NCI-H1417 (cell line): ENCODE measurements at regions not wholly inside any gene's neighbourhood (a gene's known extent, or its start where the extent isn't known, plus 50 kb on each side); places are given as distances from the start of the nearest gene placed in this dataset.
"Not testable (repeated sequence)": the region's sequence is repeated elsewhere in the genome, so short reads cannot be mapped to it uniquely, and the experiment has no call there.

Source experiments
- DNase-seq, 3 experiments: peaks; one replicate each; lab custom pipeline; 2025; lab: John Stamatoyannopoulos, UW

DNA sequence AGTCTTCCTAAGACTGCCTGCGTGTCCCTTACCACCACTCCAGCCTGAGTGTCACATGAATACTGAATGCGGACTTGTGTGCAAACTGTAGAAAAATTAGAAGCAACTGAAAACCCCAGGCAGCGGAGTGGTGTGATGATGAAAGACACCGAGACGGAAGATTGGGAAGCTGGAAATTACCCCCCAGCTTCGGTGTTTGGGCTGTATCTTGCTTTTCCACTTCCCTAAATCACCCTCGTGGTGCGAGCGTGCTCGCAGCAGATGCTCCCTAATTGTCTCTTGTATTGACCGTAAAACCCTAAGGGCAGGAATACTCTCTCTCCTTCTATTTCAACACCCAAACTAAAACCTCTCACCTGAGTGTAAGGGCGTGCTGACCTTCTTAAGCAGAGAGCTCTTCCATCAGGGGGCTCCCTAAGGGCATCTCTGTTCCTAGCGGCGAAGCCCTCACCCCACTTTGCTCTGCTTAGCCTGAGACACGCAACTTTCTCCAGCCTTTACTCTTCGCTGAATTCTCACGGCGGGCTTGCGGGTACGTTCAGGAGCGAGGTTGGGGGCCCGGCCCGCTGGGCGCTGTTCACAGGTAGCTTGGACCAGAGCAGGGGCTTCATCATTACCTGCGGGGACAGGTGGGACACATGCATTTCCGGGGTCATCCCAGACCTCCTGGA is 62.4 kb downstream of the CRYBB2 start:
- no peak for DNase-seq

DNA sequence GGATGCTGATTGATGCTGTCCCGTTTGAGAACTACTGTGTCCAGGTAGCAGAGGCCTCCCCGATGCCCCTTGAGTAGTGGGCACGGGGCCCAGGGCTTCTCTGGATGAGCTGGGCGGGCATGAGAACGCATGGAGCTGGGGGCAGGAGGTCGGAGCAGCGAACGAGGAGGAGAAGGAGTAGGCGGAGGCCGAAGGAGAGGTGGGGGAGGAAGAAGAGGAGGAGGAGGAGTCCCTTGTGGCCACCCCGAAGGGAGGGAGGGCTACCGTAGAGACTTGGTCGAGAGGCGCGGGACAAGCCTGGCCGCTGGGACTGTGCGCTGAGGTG is 62.9 kb downstream of the CRYBB2 start:
- no peak for DNase-seq

DNA sequence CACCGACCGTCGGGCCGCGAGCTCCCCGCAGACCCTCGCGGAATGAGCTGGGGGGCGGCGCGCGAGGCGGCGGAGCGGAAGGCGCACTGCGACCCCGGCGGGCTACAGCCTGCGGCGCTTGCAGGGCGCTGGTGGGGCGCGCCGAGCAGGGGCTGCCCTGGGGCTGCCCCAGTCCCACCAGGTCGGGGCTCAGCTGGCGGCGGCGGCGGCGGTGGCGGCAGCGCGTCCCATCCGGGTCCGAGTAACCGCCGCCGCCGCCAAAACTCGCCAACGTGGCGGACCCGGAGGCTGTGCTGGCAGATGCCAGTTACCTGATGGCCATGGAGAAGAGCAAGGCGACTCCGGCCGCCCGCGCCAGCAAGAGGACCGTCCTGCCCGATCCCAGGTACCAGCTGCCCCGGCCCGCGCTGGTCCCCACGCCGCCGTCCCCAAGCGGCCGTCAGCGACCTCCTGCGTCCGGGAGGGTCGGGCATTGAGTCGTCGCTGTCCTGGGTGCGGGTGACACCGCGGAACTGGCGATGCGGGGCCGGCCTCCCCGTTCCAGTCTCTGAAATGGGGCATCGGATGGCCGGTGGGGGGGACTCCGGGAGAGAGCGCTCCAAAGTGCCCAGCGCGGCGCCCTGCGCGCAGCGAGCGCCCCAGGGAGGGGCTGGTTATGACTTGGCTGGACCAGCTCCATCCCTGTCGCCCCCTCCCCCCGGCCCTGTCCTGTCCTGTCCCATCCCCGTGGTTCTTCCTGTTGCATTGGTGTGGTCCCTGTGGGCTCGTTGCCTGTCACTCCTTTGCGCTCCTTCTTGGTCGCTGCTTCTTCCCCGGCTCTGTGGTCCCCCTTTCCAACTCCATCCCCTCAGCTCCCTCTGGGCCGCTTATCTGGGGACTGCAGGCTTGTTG is 63.5 kb downstream of the CRYBB2 start:
- DNase-seq, result peak in 1 of 3 experiments; percentile 6

DNA sequence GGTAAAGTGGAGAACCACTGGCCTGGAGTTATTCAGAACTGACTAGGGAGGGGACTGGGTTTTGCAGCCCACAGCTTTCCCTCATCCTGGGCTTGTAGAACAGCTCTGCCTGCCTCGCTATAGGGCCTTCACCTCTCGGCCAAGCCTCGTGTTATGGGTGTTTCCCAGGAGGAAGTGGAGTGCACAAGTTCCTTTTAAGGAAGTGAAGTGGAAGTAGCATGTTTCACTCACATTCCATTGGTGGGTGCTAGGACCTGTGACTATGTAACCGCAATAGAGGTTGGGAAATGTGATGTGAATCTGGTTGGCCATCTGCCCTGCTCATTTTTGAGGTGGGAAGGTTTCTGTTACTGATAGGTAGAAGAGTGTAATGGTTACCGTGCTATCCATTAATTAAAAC is 69.0 kb downstream of the CRYBB2 start:
- not testable (repeated sequence) for DNase-seq

DNA sequence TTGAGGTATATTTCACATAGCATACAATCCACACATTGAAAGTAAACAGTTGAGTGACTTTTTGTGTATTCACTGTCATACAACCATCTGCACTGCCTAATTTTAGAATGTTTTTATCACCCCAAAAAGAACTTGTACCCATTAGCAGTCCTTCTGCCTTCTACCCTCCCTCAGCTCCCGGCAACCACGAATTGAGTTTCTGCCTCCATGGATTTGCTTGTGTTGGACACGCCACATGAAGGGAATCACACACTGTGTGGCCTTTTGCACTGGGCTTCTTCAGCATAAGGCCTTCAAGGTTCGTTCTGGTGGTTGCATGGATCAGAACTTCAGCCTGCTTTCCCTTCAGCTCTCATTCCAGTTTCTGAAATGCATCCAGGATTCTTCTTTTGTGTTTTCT is 82.5 kb downstream of the CRYBB2 start:
- DNase-seq, result not testable (repeated sequence)

DNA sequence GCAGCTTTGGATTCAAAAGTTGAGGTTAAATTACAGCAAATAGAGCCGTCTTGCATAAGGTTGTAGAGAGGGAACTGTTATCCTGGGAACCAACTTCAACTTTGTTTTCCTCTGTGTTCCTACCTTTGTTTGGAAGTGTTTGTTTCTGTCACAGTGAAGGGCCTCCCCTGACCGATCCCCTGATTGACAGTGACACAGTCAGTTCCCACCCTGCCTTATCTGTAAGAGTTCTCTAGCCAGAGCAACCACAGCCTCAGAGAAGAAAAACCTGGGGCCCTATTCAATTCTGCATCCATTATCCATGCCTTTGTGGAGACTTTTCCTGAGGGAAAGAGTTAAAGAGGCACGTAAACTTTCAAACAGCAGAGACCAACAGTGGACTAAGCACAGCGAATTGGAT is 90.1 kb downstream of the CRYBB2 start:
- DNase-seq, result not testable (repeated sequence)

DNA sequence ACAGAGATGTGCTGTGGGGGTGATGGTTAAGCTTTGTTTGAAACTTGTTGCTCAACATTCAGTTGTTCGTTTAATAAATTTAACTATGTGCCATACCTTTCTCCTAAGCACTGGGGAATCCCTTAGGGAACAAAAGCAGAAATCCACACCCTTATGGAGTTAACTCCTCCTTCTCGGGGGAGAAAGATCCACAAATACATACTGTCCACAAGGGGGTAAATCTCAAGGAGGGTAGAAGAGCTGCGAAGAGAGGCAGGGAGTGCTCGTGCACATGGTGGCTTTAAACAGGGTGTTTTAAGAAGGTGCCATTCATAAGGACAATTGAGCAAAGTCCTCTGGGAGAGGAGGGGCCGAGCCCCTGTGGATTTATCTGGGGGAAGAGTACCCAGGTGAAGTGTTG is 92.5 kb downstream of the CRYBB2 start:
- not testable (repeated sequence) for DNase-seq

DNA sequence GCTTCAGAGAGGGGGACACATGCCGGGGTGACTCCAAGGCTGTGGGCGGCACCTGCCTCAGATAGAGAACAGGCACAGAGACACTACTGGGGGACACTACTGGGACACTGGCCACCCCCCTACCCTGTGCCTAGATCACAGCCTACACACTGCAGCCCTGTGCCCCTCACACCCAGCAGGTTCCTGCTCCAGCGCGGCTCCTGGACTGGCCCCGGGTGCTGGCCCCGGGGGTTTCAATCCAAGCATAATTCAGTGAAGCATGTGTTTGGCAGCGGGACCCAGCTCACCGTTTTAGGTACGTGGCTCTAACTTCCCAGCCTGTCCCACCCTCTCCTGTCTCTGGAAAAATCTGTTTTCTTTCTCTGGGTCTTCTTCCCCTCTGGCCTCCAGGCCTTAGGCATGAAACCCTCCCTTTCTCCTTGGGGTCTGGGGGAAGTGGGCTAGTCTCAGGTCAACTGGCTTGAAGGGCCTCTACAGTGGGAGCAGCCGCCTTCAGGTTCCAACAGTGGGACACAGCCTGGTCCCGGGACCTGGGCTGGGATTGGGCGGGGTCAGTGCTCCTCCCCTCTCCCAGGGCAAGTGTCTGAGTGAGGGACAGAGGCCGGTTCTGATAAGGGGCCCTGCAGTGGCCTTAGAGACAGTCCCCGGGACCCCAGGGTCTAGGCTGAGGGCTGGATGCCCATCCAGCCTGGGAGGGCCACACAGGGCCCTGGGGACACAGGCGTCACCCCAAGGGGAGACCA is 98.8 kb downstream of the CRYBB2 start:
- no peak for DNase-seq

DNA sequence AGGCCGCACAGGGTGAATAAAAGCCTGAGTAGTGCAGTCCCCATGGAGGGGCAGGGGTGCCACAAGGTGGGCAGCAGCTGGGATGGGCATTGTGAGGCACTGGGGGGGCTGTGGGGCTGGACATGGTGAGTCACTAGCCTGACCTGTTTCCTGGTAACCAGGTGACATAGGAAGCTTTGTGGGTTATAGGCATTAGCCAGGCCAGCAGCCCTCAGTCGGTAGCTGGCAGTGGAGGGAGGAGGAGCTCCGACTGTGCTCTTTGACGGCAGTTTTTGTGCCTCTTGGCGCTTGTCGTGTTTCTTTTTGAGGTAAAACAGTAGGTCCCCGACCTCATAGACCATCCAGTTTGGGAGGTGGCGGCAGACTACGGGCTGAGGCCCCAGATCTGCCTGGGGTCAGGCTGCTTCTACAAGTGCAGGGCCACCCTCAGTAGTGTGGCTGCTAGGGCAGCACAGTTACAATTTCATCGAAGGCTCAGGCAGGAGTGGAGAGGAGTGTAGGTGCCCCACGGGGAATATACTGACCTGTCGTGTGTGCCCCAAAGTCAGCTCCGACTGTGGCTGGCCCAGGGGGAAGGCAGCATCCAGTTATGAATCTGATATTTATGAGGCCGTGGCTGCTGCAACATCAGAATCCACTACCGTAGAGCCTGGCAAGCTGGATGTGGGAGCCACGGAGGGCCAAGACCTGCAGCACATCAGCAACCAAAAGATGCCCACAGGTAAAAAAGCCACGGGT is 107.7 kb downstream of the CRYBB2 start:
- no peak for DNase-seq

DNA sequence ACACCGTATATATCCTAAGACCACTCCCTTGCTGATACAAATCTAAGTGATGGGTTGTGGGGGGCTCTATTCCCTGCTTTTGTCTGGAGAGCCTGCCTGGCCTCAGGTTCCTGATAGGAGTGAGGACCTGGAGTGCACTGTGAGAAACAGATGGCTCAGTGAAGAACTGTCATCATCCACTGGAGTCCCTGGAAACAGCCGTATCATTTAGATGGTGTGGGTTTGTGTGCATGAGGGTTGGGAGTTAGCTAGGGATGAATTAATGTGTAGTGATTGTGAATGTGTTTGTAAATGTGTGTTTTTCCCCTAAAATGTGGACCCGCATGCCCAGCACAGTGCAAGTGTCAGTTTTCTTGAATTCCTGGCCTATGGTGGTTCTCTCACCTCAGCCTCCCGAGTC is 111.6 kb downstream of the CRYBB2 start:
- no peak for DNase-seq

DNA sequence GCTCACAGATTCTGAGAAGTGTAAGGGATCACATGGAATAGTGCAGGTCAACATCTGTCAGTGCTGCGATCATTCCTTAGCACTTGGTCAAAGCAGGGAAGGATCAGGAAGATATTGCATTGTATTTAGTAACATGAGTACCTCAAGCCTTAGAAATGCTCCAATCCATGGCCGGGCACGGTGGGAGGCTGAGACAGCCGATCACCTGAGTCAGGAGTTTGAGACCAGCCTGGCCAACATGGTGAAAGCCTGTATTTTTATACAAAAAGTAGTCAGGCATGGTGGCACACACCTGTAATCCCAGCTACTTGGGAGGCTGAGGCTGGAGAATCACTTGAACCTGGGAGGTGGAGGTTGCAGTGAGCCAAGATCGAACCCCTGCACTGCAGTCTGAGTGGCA is 112.5 kb downstream of the CRYBB2 start:
- DNase-seq, result not testable (repeated sequence)

DNA sequence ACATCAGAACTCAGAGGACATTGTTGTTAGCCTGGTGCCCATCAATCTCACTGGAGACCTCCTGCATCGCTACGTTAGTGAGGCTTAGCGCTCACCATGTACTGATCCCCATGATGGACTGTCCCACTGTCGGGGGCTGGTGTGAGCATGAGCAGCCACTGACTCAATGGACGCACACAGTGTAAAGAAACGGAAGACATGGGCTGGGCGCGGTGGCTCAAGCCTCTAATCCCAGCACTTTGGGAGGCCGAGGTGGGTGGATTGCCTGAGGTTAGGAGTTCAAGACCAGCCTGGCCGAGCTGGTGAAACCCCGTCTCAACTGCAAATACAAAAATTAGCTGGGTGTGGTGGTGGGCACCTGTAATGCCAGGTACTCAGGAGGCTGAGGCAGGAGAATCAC is 112.9 kb downstream of the CRYBB2 start:
- DNase-seq, result no peak

DNA sequence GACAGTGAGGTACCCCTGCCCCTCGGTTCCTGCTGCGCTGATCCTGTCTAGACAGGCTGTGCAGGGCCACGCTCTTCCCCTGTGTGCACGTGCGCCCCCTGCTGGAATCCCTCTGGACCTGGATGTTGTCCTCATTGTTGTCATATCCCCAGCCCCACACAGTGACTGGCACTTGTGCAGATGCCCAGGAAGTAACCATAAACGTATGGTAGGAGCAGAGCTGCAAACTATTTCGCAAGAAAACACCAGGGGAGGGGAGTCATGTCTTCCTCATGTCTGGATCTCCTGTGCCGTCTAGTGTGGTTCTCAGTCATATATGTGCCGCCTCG is 114.7 kb downstream of the CRYBB2 start:
- peak in 2 of 3 experiments; percentile 14 to 18 for DNase-seq

DNA sequence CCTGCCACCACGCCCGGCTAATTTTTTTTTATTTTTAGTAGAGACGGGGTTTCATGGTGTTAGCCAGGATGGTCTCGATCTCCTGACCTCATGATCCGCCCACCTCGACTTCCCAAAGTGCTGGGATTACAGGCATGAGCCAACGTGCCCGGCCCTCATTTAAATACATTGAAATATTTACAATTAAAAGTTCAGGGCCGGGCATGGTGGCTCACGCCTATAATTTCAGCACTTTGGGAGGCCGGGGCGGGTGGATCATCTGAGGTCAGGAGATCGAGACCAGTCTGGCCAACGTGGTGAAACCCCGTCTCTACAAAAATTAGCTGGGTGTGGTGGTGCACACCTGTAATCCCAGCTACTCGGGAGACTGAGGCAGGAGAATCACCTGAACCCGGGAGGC is 115.2 kb downstream of the CRYBB2 start:
- DNase-seq, result not testable (repeated sequence)

DNA sequence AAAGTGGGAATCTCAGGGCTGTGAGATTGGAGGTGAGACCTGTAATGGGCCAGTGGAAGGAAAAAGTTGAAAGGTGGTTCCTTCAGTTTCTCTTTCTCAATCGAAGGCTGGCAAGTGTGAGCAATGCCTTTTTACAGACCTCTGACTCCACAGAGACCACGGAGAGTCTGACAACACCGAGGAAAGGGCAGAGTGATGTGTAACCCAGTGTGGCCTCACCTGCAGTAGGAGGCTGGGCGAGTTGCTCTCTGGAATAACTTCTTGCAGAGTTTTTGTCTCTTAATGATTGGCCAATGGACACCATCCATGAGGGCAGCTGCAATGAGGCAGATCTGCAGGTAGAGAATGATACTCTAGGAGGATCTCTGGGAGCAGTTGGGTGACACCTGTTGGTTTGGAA is 115.8 kb downstream of the CRYBB2 start:
- not testable (repeated sequence) for DNase-seq

DNA sequence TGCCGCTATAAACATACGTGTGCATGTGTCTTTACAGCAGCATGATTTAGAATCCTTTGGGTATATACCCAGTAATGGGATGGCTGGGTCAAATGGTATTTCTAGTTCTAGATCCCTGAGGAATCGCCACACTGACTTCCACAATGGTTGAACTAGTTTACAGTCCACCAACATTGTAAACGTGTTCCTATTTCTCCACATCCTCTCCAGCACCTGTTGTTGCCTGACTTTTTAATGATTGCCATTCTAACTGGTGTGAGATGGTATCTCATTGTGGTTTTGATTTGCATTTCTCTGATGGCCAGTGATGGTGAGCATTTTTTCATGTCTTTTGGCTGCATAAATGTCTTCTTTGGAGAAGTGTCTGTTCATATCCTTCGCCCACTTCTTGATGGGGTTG is 121.1 kb downstream of the CRYBB2 start:
- DNase-seq, result not testable (repeated sequence)

DNA sequence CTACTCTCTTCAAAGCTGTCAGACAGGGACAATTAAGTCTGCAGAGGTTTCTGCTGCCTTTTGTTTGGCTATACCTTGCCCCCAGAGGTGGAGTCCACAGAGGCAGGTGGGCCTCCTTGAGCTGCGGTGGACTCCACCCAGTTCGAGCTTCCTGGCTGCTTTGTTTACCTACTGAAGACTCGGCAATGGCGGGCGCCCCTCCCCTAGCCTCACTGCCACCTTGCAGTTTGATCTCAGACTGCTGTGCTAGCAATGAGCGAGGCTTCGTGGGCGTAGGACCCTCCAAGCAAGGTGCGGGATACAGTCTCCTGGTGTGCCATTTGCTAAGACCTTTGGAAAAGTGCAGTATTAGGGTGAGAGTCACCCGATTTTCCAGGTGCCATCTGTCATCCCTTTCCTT is 124.9 kb downstream of the CRYBB2 start:
- DNase-seq, result not testable (repeated sequence)

DNA sequence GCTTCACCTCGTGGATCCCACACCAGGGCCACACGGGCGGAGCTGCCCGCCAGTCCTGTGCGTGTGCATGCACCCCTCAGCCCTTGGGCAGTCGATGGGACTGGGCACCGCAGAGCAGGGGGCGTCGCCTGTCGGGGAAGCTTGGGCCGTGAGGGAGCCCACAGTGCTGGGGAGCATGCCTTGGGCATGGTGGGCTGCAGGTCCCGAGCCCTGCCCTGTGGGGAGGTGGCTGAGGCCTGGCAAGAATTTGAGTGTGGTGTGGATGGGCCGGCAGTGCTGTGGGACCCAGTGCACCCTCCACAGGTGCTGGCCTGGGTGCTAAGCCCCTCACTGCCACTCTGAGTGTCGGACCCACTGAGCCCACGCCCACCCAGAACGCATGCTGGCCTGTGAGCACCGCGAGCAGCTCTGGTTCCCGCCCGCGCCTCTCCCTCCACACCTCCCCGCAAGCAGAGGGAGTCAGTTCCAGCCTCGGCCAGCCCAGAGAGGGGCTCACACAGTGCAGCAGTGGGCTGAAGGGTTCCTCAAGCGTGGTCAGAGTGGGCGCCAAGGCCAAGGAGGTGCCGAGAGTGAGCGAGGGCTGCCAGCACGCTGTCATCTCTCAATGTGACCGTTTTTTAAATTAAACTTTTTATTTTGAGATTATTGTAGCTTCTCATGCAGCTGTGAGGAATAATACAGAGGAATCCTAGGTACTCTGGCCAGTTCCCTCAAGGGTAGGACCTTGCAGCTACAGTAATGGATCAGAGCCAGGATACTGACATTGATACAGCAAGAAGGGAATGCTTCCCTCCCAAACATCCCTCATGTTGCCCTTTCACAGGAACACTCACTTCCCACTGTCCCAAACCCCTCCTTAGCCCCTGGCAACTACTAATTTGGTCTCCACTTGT is 127.7 kb downstream of the CRYBB2 start:
- no peak for DNase-seq

DNA sequence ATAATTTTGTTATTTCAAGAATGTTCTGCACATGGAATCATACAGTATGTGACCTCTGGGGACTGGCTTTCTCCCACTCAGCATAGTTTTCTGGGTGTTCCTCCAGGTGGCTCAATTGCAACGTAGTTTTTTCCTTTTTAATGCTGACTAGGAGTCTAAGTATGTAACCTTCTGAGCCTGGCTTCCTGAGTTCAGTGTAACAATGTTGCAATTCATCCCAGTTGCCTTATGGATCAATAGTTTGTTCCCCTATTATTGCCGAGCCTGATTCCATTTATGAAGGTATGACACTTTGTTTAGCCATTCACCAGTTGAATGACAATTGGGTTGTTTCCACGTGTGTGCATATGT is 128.3 kb downstream of the CRYBB2 start:
- no peak for DNase-seq

DNA sequence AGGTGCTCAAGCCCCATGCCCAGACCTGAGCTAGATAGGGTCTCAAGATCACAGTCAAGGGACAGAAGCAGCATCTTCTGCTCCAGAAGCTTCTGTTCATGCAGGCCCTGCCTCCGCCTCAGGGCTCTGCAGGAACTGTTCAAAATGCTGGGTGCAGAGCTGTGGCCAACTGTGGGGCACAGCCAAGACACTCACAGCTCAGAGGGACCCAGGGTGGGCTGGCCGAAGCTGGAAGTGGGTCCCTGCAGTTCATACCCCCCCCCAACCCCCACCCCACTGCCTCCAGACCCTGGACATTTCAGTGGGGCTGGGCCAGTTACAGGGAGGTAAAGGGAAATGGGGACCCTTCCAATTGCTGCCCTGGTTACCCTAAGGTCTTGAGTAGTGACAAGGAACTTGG is 129.0 kb downstream of the CRYBB2 start:
- no peak for DNase-seq

DNA sequence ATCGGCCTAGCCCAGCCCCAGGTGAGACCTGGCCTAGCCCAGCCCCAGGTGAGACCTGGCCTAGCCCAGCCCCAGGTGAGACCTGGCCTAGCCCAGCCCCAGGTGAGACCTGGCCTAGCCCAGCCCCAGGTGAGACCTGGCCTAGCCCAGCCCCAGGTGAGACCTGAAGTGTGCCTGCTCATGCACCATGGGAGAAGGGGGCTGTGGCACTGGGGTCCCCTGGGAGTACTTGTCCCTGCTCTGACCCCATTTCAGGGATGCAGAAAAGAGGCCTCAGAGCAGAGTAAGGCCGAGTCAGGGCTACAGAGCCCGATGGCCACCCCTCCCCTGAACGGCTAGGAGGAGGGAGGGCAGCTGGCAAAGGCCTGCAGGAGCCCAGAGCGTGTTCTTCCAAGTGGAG is 129.6 kb downstream of the CRYBB2 start:
- not testable (repeated sequence) for DNase-seq
